Trophoblast cell (in vitro differentiated cells and primary cell): ENCODE measurements at regions not wholly inside any gene's neighbourhood (a gene's known extent, or its start where the extent isn't known, plus 50 kb on each side); places are given as distances from the start of the nearest gene placed in this dataset.
A peak's percentile ranks its signal among the peaks of the same experiment; 100 is the strongest.

ENCODE experiments used
- DNase-seq, 2 donors: peaks; one replicate each; pipeline ENCODE4 v3.0.0-alpha.2; 2016
- H2AFZ ChIP-seq: 2 replicates; pipeline ENCODE4 v1.6.1; 2013; ENCODE audit warnings: low read length, moderate library complexity, mild to moderate bottlenecking; ENCODE audit not compliant: insufficient read depth, poor library complexity
- H2AK5ac ChIP-seq: 2 replicates; pipeline ENCODE4 v1.6.1; 2013; ENCODE audit warnings: mild to moderate bottlenecking, low read length
- H2BK120ac ChIP-seq: 2 replicates; pipeline ENCODE4 v1.6.1; 2013; ENCODE audit warnings: low read length, mild to moderate bottlenecking, moderate library complexity; ENCODE audit not compliant: insufficient read depth, poor library complexity
- H2BK12ac ChIP-seq: 2 replicates; pipeline ENCODE4 v1.6.1; 2013; ENCODE audit warnings: mild to moderate bottlenecking, low read length, moderate library complexity
- H2BK5ac ChIP-seq: 2 replicates; pipeline ENCODE4 v1.6.1; 2013; ENCODE audit warnings: low read length, low read depth, moderate library complexity, mild to moderate bottlenecking; ENCODE audit not compliant: poor library complexity
- H3K14ac ChIP-seq: 2 replicates; pipeline ENCODE4 v1.6.1; 2013; ENCODE audit warnings: mild to moderate bottlenecking, low read length
- H3K18ac ChIP-seq: 2 replicates; pipeline ENCODE4 v1.6.1; 2013; ENCODE audit warnings: mild to moderate bottlenecking, low read length
- H3K23ac ChIP-seq: 2 replicates; pipeline ENCODE4 v1.6.1; 2013; ENCODE audit warnings: low read length
- H3K27ac ChIP-seq: 2 replicates; pipeline ENCODE4 v1.5.1; 2013; ENCODE audit warnings: low read depth, mild to moderate bottlenecking, inconsistent platforms, low read length, moderate library complexity
- H3K27me3 ChIP-seq: 2 replicates; pipeline ENCODE4 v1.6.1; 2013; ENCODE audit warnings: inconsistent platforms, mild to moderate bottlenecking, low read length, moderate library complexity; ENCODE audit not compliant: insufficient read depth
- H3K36me3 ChIP-seq, 2 experiments: 1 replicate in 1 of 2; 2 replicates in 1 of 2; pipeline ENCODE4 v1.6.1; 2013; ENCODE audit warnings: low read length in 2 of 2, mild to moderate bottlenecking in 2 of 2, moderate library complexity in 1 of 2; ENCODE audit not compliant: insufficient read depth in 2 of 2, control insufficient read depth in 1 of 2
- H3K4ac ChIP-seq: 2 replicates; pipeline ENCODE4 v1.6.1; 2013; ENCODE audit warnings: low read depth, mild to moderate bottlenecking, low read length, moderate library complexity
- H3K4me1 ChIP-seq, 2 experiments: 1 replicate in 1 of 2; 2 replicates in 1 of 2; pipeline ENCODE4 v1.6.1; 2013; ENCODE audit warnings: low read length in 2 of 2, mild to moderate bottlenecking in 2 of 2, moderate library complexity in 1 of 2; ENCODE audit not compliant: insufficient read depth in 2 of 2, control insufficient read depth in 1 of 2
- H3K4me2 ChIP-seq: 2 replicates; pipeline ENCODE4 v1.6.1; 2013; ENCODE audit warnings: inconsistent platforms, mild to moderate bottlenecking, low read length, moderate library complexity
- H3K4me3 ChIP-seq: 2 replicates; pipeline ENCODE4 v1.5.1; 2013; ENCODE audit warnings: mild to moderate bottlenecking, low read depth, low read length, inconsistent platforms
- H3K79me1 ChIP-seq: one replicate; pipeline ENCODE4 v1.6.1; 2013; ENCODE audit warnings: low read length
- H3K79me2 ChIP-seq: 2 replicates; pipeline ENCODE4 v1.6.1; 2013; ENCODE audit warnings: low read length, mild to moderate bottlenecking; ENCODE audit not compliant: control insufficient read depth, insufficient read depth, poor library complexity
- H3K9ac ChIP-seq: 2 replicates; pipeline ENCODE4 v1.6.1; 2013; ENCODE audit warnings: mild to moderate bottlenecking, low read length
- H3K9me3 ChIP-seq: 2 replicates; pipeline ENCODE4 v1.6.1; 2013; ENCODE audit warnings: low read depth, mild to moderate bottlenecking, control low read depth, inconsistent platforms, low read length; ENCODE audit not compliant: insufficient read depth
- H4K12ac ChIP-seq: 2 replicates; pipeline ENCODE4 v1.6.1; 2013; ENCODE audit warnings: low read depth, mild to moderate bottlenecking, low read length, moderate library complexity
- H4K8ac ChIP-seq: 2 replicates; pipeline ENCODE4 v1.6.1; 2013; ENCODE audit warnings: low read depth, mild to moderate bottlenecking, low read length, moderate library complexity
- H4K91ac ChIP-seq: one replicate; pipeline ENCODE4 v1.6.1; 2013; ENCODE audit warnings: low read depth, mild to moderate bottlenecking, low read length, moderate library complexity
- WGBS: extraction: QIAGEN DNeasy Blood & Tissue Kit; methylation state at CpG from one replicate; pipeline ENCODE4 v1.1.7; 2013; ENCODE audit warnings: missing lambda C conversion rate; ENCODE audit not compliant: insufficient read length, insufficient coverage; ENCODE audit errors: extremely low coverage; 5-methylcytosine and 5-hydroxymethylcytosine counted together

DNA sequence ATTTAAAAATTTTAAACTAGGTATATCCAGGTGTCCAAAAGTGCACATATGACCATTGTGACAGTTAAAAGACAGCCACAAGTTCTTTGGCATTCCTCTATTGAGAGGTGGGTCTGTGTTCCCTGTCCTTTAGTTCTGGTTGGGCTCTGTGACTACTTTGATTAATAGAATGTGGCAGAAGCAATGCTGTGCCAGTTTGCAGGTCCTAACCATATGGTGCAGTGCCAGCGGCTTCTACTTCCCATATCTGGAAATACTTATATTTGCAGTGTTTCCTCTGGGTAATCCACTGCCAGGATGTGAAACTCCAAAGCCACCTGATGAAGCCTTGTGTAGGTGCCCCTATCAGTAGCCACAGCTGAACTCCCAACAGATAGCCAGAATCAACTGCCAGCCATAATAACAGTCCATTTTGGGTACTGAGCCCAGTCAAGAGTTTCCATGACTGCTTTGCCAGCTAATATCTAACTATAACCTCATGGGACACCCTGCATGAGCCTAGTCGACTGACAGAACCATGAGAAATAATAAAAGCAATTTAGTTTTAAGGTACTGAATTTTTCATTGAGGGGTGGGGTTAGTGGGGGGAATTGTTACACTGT lies 361.0 kb upstream of the SEMA6A start:
- H4K8ac ChIP-seq: no peak overlapping the region
- H3K27ac ChIP-seq: no peak overlapping the region
- H3K14ac ChIP-seq: no peak overlapping the region
- no peak overlapping the region for H3K4me2 ChIP-seq
- H3K9me3 ChIP-seq: no peaks in the 10 kb centered on the region
- H4K91ac ChIP-seq: no peak overlapping the region
- H3K4me3 ChIP-seq: no peak overlapping the region
- no peak overlapping the region for H3K23ac ChIP-seq
- no peak overlapping the region for H2BK5ac ChIP-seq
- no peak overlapping the region for H2AK5ac ChIP-seq
- H2AFZ ChIP-seq: no peak overlapping the region
- no peaks in the 10 kb centered on the region for H3K27me3 ChIP-seq
- no CpG with 5 or more reads among the region's 2 CpGs for WGBS
- H3K18ac ChIP-seq: no peak overlapping the region
- no peak overlapping the region for H4K12ac ChIP-seq
- peaks cover 2% of the 10 kb centered on the region for H3K79me2 ChIP-seq
- DNase-seq: no peak
- peaks cover 2 to 7% of the 10 kb centered on the region in 2 experiments for H3K4me1 ChIP-seq
- no peak overlapping the region for H2BK120ac ChIP-seq
- H3K36me3 ChIP-seq: no peaks in the 10 kb centered on the region
- H3K79me1 ChIP-seq: peaks cover 7% of the 10 kb centered on the region
- no peak overlapping the region for H2BK12ac ChIP-seq
- no peak overlapping the region for H3K9ac ChIP-seq
- H3K4ac ChIP-seq: no peak overlapping the region

DNA sequence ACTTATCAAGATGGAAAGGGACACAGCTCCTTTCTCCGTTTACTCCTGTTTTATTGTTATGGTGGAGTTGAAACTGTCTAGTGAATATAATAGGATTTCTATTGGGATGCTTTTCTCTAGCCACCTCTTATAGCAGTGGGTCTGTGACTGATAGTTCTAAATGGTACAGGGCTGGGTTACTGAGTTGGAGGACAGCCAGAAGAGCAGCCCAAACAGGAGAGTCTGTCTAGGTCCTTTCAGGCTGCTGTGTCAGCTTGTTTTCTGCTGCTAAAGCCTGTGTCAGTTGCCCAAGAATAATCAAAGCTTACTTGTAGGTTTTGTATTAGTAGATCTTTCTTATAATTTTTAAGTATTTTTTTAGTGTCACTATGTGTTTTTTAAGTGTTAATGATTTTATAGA lies 356.0 kb upstream of the SEMA6A start:
- Histone ChIP-seq H2BK5ac (no peak overlapping the region), H3K4me3 (no peak overlapping the region), H4K91ac (no peak overlapping the region), H3K4me1 (peaks cover 0 to 2% of the 10 kb centered on the region in 2 experiments), H2BK12ac (no peak overlapping the region), H3K4ac (no peak overlapping the region), H3K14ac (no peak overlapping the region), H3K79me1 (no peaks in the 10 kb centered on the region), H3K27ac (no peak overlapping the region), H3K79me2 (no peaks in the 10 kb centered on the region), H2AFZ (no peak overlapping the region), H4K8ac (no peak overlapping the region), H2AK5ac (no peak overlapping the region), H3K36me3 (no peaks in the 10 kb centered on the region), H3K23ac (no peak overlapping the region), H3K9ac (no peak overlapping the region), H4K12ac (no peak overlapping the region), H3K4me2 (no peak overlapping the region), H3K9me3 (no peaks in the 10 kb centered on the region), H2BK120ac (no peak overlapping the region), H3K27me3 (no peaks in the 10 kb centered on the region), H3K18ac (no peak overlapping the region)
- no peak for DNase-seq
- no CpG with 5 or more reads among the region's 1 CpG for WGBS

- no peak overlapping the region for H3K18ac ChIP-seq
- H3K27ac ChIP-seq: no peak overlapping the region
- peaks cover 0 to 3% of the 10 kb centered on the region in 2 experiments for H3K4me1 ChIP-seq
- no peak overlapping the region for H3K9ac ChIP-seq
- WGBS: no CpG with 5 or more reads among the region's 2 CpGs
- peaks cover 2% of the 10 kb centered on the region for H3K79me1 ChIP-seq
- no peak overlapping the region for H2BK5ac ChIP-seq
- no peak overlapping the region for H2AFZ ChIP-seq
- no peak overlapping the region for H3K23ac ChIP-seq
- H3K27me3 ChIP-seq: no peaks in the 10 kb centered on the region
- no peak overlapping the region for H3K14ac ChIP-seq
- no peak overlapping the region for H4K12ac ChIP-seq
- no peak for DNase-seq
- H4K91ac ChIP-seq: no peak overlapping the region
- H2AK5ac ChIP-seq: no peak overlapping the region
- H3K9me3 ChIP-seq: no peaks in the 10 kb centered on the region
- no peak overlapping the region for H3K4me3 ChIP-seq
- no peaks in the 10 kb centered on the region for H3K36me3 ChIP-seq
- no peak overlapping the region for H3K4ac ChIP-seq
- H4K8ac ChIP-seq: no peak overlapping the region
- H2BK120ac ChIP-seq: no peak overlapping the region
- H3K4me2 ChIP-seq: no peak overlapping the region
- H3K79me2 ChIP-seq: no peaks in the 10 kb centered on the region
- H2BK12ac ChIP-seq: no peak overlapping the region
Observed at GRCh38 chr5:116923344-116923743, 348.7 kb upstream of the SEMA6A start.

- no peak overlapping the region for H2BK120ac ChIP-seq
- no peak overlapping the region for H4K12ac ChIP-seq
- H2AK5ac ChIP-seq: no peak overlapping the region
- no peak overlapping the region for H3K27ac ChIP-seq
- no peak for DNase-seq
- H3K4me1 ChIP-seq: peaks cover 0 to 3% of the 10 kb centered on the region in 2 experiments
- H4K8ac ChIP-seq: no peak overlapping the region
- H3K18ac ChIP-seq: no peak overlapping the region
- no peaks in the 10 kb centered on the region for H3K9me3 ChIP-seq
- no peak overlapping the region for H2AFZ ChIP-seq
- no peaks in the 10 kb centered on the region for H3K79me2 ChIP-seq
- H3K4ac ChIP-seq: no peak overlapping the region
- peaks cover 2% of the 10 kb centered on the region for H3K79me1 ChIP-seq
- no peaks in the 10 kb centered on the region for H3K27me3 ChIP-seq
- no peak overlapping the region for H3K14ac ChIP-seq
- H3K9ac ChIP-seq: no peak overlapping the region
- no peak overlapping the region for H2BK5ac ChIP-seq
- H2BK12ac ChIP-seq: no peak overlapping the region
- no peak overlapping the region for H3K23ac ChIP-seq
- H4K91ac ChIP-seq: peak overlapping the region; percentile 4
- no peak overlapping the region for H3K4me3 ChIP-seq
- no peak overlapping the region for H3K4me2 ChIP-seq
- H3K36me3 ChIP-seq: no peaks in the 10 kb centered on the region
Observed at GRCh38 chr5:116922532-116922931, 347.9 kb upstream of the SEMA6A start.
